ENCODE measurements at regions not wholly inside any gene's neighbourhood (a gene's known extent, or its start where the extent isn't known, plus 50 kb on each side); places are given as distances from the start of the nearest gene placed in this dataset.

- Mint-ChIP-seq H3K4me3 (no peak overlapping the region), H3K9me3 (no peaks in the 10 kb centered on the region), H3K36me3 (ENCODE audit: low read depth) (no peaks in the 10 kb centered on the region), H3K4me1 (ENCODE audit: low read depth) (no peaks in the 10 kb centered on the region), H3K27me3 (ENCODE audit: insufficient read depth) (no peaks in the 10 kb centered on the region), H3K27ac (no peak overlapping the region)
- no peak for DNase-seq (ENCODE audit: low spot score)
- intact Hi-C loops (cut with micrococcal nuclease): no loop called here
Measured at GRCh38 chr4:42327323-42327722, 70.0 kb upstream of the SHISA3 start.

- Mint-ChIP-seq H3K4me1 (ENCODE audit: low read depth) (no peaks in the 10 kb centered on the region), H3K9me3 (no peaks in the 10 kb centered on the region)
- intact Hi-C loops (cut with micrococcal nuclease): no loop called here
Measured at GRCh38 chr4:42328978-42329377, 68.3 kb upstream of the SHISA3 start.

GRCh38 chr4:42329421-42329820, 67.9 kb upstream of the SHISA3 start:
- Mint-ChIP-seq H3K4me3 (no peak overlapping the region), H3K27me3 (ENCODE audit: insufficient read depth) (peaks cover 5% of the 10 kb centered on the region), H3K9me3 (no peaks in the 10 kb centered on the region), H3K4me1 (ENCODE audit: low read depth) (no peaks in the 10 kb centered on the region), H3K27ac (no peak overlapping the region), H3K36me3 (ENCODE audit: low read depth) (no peaks in the 10 kb centered on the region)
- intact Hi-C loops (cut with micrococcal nuclease): no loop called here
- DNase-seq (ENCODE audit: low spot score): no peak

More at GRCh38 chr4:42328978-42329377, 68.3 kb upstream of the SHISA3 start:
- H3K27me3 Mint-ChIP-seq (ENCODE audit: insufficient read depth): peaks cover 5% of the 10 kb centered on the region
- H3K27ac Mint-ChIP-seq: no peak overlapping the region
- no peak for DNase-seq (ENCODE audit: low spot score)
- no peaks in the 10 kb centered on the region for H3K36me3 Mint-ChIP-seq (ENCODE audit: low read depth)
- no peak overlapping the region for H3K4me3 Mint-ChIP-seq

GRCh38 chr4:42330002-42330592, 67.2 kb upstream of the SHISA3 start:
- Mint-ChIP-seq H3K4me3 (no peak overlapping the region), H3K36me3 (ENCODE audit: low read depth) (no peaks in the 10 kb centered on the region), H3K27me3 (ENCODE audit: insufficient read depth) (peaks cover 5% of the 10 kb centered on the region), H3K27ac (no peak overlapping the region), H3K9me3 (no peaks in the 10 kb centered on the region), H3K4me1 (ENCODE audit: low read depth) (no peaks in the 10 kb centered on the region)
- intact Hi-C loops (cut with micrococcal nuclease): no loop called here
- no peak for DNase-seq (ENCODE audit: low spot score)

GRCh38 chr4:42331040-42331439, 66.2 kb upstream of the SHISA3 start:
- intact Hi-C loops (cut with micrococcal nuclease): no loop called here
- DNase-seq (ENCODE audit: low spot score): no peak
- H3K4me1 Mint-ChIP-seq (ENCODE audit: low read depth): no peaks in the 10 kb centered on the region
- peaks cover 5% of the 10 kb centered on the region for H3K27me3 Mint-ChIP-seq (ENCODE audit: insufficient read depth)
- H3K9me3 Mint-ChIP-seq: no peaks in the 10 kb centered on the region
- H3K4me3 Mint-ChIP-seq: no peak overlapping the region
- no peaks in the 10 kb centered on the region for H3K36me3 Mint-ChIP-seq (ENCODE audit: low read depth)
- no peak overlapping the region for H3K27ac Mint-ChIP-seq

- Mint-ChIP-seq H3K4me1 (ENCODE audit: low read depth) (no peaks in the 10 kb centered on the region), H3K27me3 (ENCODE audit: insufficient read depth) (peaks cover 5% of the 10 kb centered on the region), H3K4me3 (no peak overlapping the region), H3K9me3 (no peaks in the 10 kb centered on the region), H3K36me3 (ENCODE audit: low read depth) (no peaks in the 10 kb centered on the region), H3K27ac (no peak overlapping the region)
- no peak for DNase-seq (ENCODE audit: low spot score)
- intact Hi-C loops (cut with micrococcal nuclease): no loop called here
Measured at GRCh38 chr4:42331914-42332368, 65.3 kb upstream of the SHISA3 start.

- H3K27ac Mint-ChIP-seq: no peak overlapping the region
- no peaks in the 10 kb centered on the region for H3K27me3 Mint-ChIP-seq (ENCODE audit: insufficient read depth)
- no peak overlapping the region for H3K4me3 Mint-ChIP-seq
- intact Hi-C loops (cut with micrococcal nuclease): no loop called here
- no peak for DNase-seq (ENCODE audit: low spot score)
- H3K36me3 Mint-ChIP-seq (ENCODE audit: low read depth): no peaks in the 10 kb centered on the region
- H3K9me3 Mint-ChIP-seq: no peaks in the 10 kb centered on the region
- no peaks in the 10 kb centered on the region for H3K4me1 Mint-ChIP-seq (ENCODE audit: low read depth)
Measured at GRCh38 chr4:42339935-42340406, 57.3 kb upstream of the SHISA3 start.

DNA sequence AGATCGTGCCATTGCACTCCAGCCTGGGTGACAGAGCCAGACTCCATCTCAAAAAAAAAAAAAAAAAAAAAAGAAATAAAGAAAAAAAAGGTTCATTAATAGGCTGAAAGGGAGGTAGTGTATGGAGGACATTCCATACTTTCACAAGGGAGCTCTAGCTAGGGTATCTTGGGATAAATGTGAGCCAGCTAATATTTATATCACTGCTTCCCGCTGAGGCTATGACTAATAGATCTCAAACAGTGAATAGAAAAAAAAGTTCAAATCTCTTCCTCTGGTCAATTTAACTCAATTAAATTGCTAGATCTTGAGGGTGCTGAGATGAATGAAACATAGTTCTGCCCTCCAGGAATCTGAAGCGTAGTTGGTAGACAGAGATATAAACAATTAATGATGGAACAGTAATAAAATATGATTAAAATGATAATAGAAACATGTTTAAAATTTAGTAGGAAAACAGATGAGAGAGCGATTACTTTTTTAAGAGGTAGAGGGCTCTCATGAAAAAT, 55.7 kb upstream of the SHISA3 start:
- Mint-ChIP-seq H3K9me3 (no peaks in the 10 kb centered on the region), H3K4me1 (ENCODE audit: low read depth) (no peaks in the 10 kb centered on the region), H3K27ac (no peak overlapping the region), H3K4me3 (no peak overlapping the region), H3K36me3 (ENCODE audit: low read depth) (no peaks in the 10 kb centered on the region), H3K27me3 (ENCODE audit: insufficient read depth) (no peaks in the 10 kb centered on the region)
- intact Hi-C loops (cut with micrococcal nuclease): no loop called here
- no peak for DNase-seq (ENCODE audit: low spot score)

- H3K27me3 Mint-ChIP-seq (ENCODE audit: insufficient read depth): no peaks in the 10 kb centered on the region
- intact Hi-C loops (cut with micrococcal nuclease): no loop called here
- no peaks in the 10 kb centered on the region for H3K36me3 Mint-ChIP-seq (ENCODE audit: low read depth)
- H3K4me3 Mint-ChIP-seq: no peak overlapping the region
- H3K9me3 Mint-ChIP-seq: no peaks in the 10 kb centered on the region
- H3K27ac Mint-ChIP-seq: no peak overlapping the region
- DNase-seq (ENCODE audit: low spot score): no peak
- H3K4me1 Mint-ChIP-seq (ENCODE audit: low read depth): no peaks in the 10 kb centered on the region
Measured at GRCh38 chr4:42342459-42342858, 54.8 kb upstream of the SHISA3 start.

DNA sequence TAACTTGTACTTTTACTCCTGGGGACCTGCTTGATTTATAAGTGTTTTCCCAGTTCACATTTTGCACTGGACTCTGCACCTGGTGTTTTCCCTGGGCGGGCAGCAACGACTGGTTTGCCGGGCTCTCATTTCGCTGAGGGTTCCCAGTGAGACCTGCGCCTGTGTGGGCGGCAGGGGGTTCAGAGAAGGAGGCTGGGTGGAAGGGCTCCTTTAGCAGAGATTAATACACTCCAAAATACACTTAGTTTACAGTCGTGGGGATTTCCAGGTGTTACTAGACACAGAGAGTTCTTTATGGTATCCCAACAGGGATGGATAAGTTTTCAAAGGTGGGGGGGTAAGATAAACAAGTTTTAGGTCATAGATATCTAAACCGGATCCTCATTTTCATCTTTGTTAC, 53.0 kb upstream of the SHISA3 start:
- H3K27me3 Mint-ChIP-seq (ENCODE audit: insufficient read depth): no peaks in the 10 kb centered on the region
- DNase-seq (ENCODE audit: low spot score): no peak
- H3K36me3 Mint-ChIP-seq (ENCODE audit: low read depth): no peaks in the 10 kb centered on the region
- H3K4me1 Mint-ChIP-seq (ENCODE audit: low read depth): no peaks in the 10 kb centered on the region
- intact Hi-C loops (cut with micrococcal nuclease): no loop called here
- H3K27ac Mint-ChIP-seq: no peak overlapping the region
- H3K9me3 Mint-ChIP-seq: no peaks in the 10 kb centered on the region
- H3K4me3 Mint-ChIP-seq: no peak overlapping the region

GRCh38 chr4:42344749-42345148, 52.5 kb upstream of the SHISA3 start:
- intact Hi-C loops (cut with micrococcal nuclease): no loop called here
- DNase-seq (ENCODE audit: low spot score): no peak
- Mint-ChIP-seq H3K9me3 (no peaks in the 10 kb centered on the region), H3K4me3 (no peak overlapping the region), H3K27me3 (ENCODE audit: insufficient read depth) (no peaks in the 10 kb centered on the region), H3K36me3 (ENCODE audit: low read depth) (no peaks in the 10 kb centered on the region), H3K4me1 (ENCODE audit: low read depth) (no peaks in the 10 kb centered on the region), H3K27ac (no peak overlapping the region)

DNA sequence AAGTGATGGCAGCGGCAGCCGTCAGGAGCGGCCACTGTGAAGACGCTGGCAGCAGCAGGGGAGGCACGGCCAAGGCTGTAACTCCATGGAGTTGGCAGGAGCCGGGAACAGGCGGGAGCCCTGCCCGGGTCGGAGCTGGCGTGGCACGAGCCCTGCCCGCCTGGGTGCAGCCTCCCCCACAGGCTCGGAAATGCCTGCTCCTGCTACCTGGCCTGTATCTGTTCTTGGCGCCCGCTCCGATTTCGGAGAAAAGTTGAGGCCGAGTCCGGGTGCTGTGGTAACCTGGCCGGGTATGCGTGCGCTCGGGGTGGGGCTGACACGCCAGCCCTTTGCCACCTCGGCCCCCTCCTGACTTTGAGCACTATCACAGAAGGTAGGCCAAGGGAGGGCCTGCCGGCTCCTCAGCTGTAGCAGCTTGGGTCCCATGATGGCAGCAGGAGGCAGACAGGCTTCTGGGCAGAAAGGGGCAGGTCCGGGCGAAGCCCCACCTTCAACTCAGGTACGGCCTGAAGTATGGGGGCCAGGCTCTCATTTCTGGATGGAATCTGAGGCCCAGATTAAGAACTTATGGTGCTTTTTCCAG, 51.2 kb upstream of the SHISA3 start:
- Mint-ChIP-seq H3K27ac (no peak overlapping the region), H3K4me1 (ENCODE audit: low read depth) (no peaks in the 10 kb centered on the region), H3K9me3 (no peaks in the 10 kb centered on the region), H3K27me3 (ENCODE audit: insufficient read depth) (no peaks in the 10 kb centered on the region), H3K36me3 (ENCODE audit: low read depth) (no peaks in the 10 kb centered on the region), H3K4me3 (no peak overlapping the region)
- intact Hi-C loops (cut with micrococcal nuclease): no loop called here
- DNase-seq (ENCODE audit: low spot score): no peak

DNA sequence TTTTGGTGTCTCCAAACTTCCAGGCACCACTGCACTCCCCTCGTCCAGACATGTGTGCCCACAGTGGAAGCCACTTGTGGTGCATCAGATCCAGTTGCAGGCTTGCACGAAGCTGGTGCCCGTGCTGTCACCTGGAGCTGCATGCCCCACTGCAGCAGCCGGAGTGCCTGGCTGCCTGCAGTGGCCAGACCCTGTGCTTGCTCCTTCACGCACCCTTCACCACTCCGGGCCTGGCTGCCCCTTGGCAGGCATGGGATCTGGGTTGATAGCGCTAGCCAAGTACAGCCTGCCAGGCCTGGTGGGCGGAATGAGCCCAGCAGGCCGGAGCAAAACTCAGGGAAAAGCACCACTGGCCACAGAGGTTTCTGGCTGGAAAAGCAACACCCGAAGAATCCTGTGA, 50.2 kb upstream of the SHISA3 start:
- H3K4me1 Mint-ChIP-seq (ENCODE audit: low read depth): no peaks in the 10 kb centered on the region
- DNase-seq (ENCODE audit: low spot score): no peak

More for the DNA sequence above, 50.2 kb upstream of the SHISA3 start:
- Mint-ChIP-seq H3K27ac (no peak overlapping the region), H3K9me3 (no peaks in the 10 kb centered on the region), H3K4me3 (no peak overlapping the region), H3K27me3 (ENCODE audit: insufficient read depth) (no peaks in the 10 kb centered on the region), H3K36me3 (ENCODE audit: low read depth) (no peaks in the 10 kb centered on the region)
- intact Hi-C loops (cut with micrococcal nuclease): no loop called here
